Hepatocyte (in vitro differentiated cells): ENCODE measurements at regions not wholly inside any gene's neighbourhood (a gene's known extent, or its start where the extent isn't known, plus 50 kb on each side); places are given as distances from the start of the nearest gene placed in this dataset.

ENCODE experiments used
- EZH2 ChIP-seq: fragments of 200-600 bp; sonication (generic); IDR thresholded peaks from 2 replicates; pipeline ENCODE4 v1.6.1; 2016; ENCODE audit warnings: antibody characterized with exemption, mild to moderate bottlenecking, borderline replicate concordance
- EZH2phosphoT487 ChIP-seq: fragments of 200-600 bp; sonication (generic); IDR thresholded peaks from one replicate; pipeline ENCODE4 v1.6.1; 2018; ENCODE audit warnings: antibody characterized with exemption, mild to moderate bottlenecking, low read depth, moderate library complexity; ENCODE audit not compliant: unreplicated experiment, severe bottlenecking
- TF ChIP-seq, protein P1 (sequence below): fragments of 200-600 bp; sonication (generic); IDR thresholded peaks from 2 replicates; pipeline ENCODE4 v1.5.1; 2016; ENCODE audit warnings: antibody characterized with exemption, mild to moderate bottlenecking; ENCODE audit not compliant: poor library complexity

- TF ChIP-seq, protein P1, sequence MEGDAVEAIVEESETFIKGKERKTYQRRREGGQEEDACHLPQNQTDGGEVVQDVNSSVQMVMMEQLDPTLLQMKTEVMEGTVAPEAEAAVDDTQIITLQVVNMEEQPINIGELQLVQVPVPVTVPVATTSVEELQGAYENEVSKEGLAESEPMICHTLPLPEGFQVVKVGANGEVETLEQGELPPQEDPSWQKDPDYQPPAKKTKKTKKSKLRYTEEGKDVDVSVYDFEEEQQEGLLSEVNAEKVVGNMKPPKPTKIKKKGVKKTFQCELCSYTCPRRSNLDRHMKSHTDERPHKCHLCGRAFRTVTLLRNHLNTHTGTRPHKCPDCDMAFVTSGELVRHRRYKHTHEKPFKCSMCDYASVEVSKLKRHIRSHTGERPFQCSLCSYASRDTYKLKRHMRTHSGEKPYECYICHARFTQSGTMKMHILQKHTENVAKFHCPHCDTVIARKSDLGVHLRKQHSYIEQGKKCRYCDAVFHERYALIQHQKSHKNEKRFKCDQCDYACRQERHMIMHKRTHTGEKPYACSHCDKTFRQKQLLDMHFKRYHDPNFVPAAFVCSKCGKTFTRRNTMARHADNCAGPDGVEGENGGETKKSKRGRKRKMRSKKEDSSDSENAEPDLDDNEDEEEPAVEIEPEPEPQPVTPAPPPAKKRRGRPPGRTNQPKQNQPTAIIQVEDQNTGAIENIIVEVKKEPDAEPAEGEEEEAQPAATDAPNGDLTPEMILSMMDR = no peak
- TF ChIP-seq EZH2 (no peak), EZH2phosphoT487 (no peak)
These were observed 765.4 kb upstream of the SLC35B3 start for GRCh38 chr6:9200712-9201111.
